ENCODE measurements at regions not wholly inside any gene's neighbourhood (a gene's known extent, or its start where the extent isn't known, plus 50 kb on each side); places are given as distances from the start of the nearest gene placed in this dataset.

DNA sequence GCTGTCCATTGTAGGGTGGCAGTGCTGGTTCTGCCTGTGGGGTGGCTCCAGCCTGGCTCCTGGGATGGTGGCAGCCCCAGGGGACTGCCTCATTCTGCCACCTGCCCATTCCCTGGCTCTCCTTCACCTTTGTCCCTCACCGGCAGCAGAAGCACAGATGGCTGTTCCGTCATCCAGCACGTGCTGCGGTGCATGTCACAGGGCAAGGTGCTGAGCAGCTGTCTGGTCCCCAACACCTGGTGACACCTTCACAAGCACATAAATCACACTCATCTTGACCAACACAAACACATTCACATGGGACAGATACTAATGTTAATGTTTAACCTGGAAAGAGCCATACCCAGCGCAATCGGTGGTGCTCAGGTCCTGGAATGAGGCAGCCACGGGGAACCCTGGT lies 126.8 kb downstream of the UQCRFS1 start:
- FAIRE-seq (no peak), ATAC-seq (peak in 1 of 2 experiments; percentile 41; a peak in 2 of 6 replicates), DNase-seq (ENCODE audit: low read depth in 1 of 2, low spot score in 1 of 2) (no peak)
- CTCF ChIA-PET: interaction anchor here (1.1 kb wide), 1 partner anchor 16 kb away, joined by 3 read pairs; no protein-coding TSS in a partner anchor
- no peak overlapping the region for H3K4me3 ChIP-seq
- H3K4me1 ChIP-seq: no peaks in the 10 kb centered on the region
- TF ChIP-seq HOXB13 (CRISPR knock-in tag; IDR thresholded peaks at IDR 0.05; ENCODE audit: low read depth) (no peak), ZC3H11A (IDR thresholded peaks at IDR 0.05) (no peak), NPAS2 (CRISPR knock-in tag; IDR thresholded peaks at IDR 0.05; ENCODE audit: borderline replicate concordance) (no peak), CEBPB (IDR thresholded peaks at IDR 0.05) (no peak), FOSL2 (IDR thresholded peaks at IDR 0.05) (no peak), FOSL2 (CRISPR knock-in tag; IDR thresholded peaks at IDR 0.05) (no peak), HOXA7 (CRISPR knock-in tag; IDR thresholded peaks at IDR 0.05) (no peak), CHD4 (IDR thresholded peaks at IDR 0.05; ENCODE audit: borderline replicate concordance) (no peak), CBX2 (IDR thresholded peaks at IDR 0.05; ENCODE audit: borderline replicate concordance, low read depth) (no peak), ESRRA (IDR thresholded peaks at IDR 0.05; ENCODE audit: borderline replicate concordance, low read length) (no peak), EHMT2 (IDR thresholded peaks at IDR 0.05; ENCODE audit: low read depth) (no peak), KDM1A (IDR thresholded peaks at IDR 0.05; ENCODE audit: low read depth) (no peak), NR3C1 (IDR thresholded peaks at IDR 0.05) (no peak), RNF2 (IDR thresholded peaks at IDR 0.05; ENCODE audit: borderline replicate concordance, low read depth) (no peak), HEYL (CRISPR knock-in tag; IDR thresholded peaks at IDR 0.05) (no peak), GATA3 (IDR thresholded peaks at IDR 0.05; ENCODE audit: borderline replicate concordance) (no peak)
- TF ChIP-seq, protein P1, sequence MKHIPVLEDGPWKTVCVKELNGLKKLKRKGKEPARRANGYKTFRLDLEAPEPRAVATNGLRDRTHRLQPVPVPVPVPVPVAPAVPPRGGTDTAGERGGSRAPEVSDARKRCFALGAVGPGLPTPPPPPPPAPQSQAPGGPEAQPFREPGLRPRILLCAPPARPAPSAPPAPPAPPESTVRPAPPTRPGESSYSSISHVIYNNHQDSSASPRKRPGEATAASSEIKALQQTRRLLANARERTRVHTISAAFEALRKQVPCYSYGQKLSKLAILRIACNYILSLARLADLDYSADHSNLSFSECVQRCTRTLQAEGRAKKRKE (CRISPR knock-in tag; IDR thresholded peaks at IDR 0.05; ENCODE audit: low read depth): no peak
- TF ChIP-seq, protein P2, sequence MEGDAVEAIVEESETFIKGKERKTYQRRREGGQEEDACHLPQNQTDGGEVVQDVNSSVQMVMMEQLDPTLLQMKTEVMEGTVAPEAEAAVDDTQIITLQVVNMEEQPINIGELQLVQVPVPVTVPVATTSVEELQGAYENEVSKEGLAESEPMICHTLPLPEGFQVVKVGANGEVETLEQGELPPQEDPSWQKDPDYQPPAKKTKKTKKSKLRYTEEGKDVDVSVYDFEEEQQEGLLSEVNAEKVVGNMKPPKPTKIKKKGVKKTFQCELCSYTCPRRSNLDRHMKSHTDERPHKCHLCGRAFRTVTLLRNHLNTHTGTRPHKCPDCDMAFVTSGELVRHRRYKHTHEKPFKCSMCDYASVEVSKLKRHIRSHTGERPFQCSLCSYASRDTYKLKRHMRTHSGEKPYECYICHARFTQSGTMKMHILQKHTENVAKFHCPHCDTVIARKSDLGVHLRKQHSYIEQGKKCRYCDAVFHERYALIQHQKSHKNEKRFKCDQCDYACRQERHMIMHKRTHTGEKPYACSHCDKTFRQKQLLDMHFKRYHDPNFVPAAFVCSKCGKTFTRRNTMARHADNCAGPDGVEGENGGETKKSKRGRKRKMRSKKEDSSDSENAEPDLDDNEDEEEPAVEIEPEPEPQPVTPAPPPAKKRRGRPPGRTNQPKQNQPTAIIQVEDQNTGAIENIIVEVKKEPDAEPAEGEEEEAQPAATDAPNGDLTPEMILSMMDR (IDR thresholded peaks at IDR 0.05): no peak
- TF ChIP-seq, protein P3, sequence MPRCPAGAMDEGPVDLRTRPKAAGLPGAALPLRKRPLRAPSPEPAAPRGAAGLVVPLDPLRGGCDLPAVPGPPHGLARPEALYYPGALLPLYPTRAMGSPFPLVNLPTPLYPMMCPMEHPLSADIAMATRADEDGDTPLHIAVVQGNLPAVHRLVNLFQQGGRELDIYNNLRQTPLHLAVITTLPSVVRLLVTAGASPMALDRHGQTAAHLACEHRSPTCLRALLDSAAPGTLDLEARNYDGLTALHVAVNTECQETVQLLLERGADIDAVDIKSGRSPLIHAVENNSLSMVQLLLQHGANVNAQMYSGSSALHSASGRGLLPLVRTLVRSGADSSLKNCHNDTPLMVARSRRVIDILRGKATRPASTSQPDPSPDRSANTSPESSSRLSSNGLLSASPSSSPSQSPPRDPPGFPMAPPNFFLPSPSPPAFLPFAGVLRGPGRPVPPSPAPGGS (IDR thresholded peaks at IDR 0.05): no peak
- POLR2A ChIA-PET: no interaction called here
- H3K4me2 ChIP-seq: no peak overlapping the region
- 57% methylated on average over 7 of the region's 7 CpGs for WGBS (ENCODE audit: missing lambda C conversion rate)
- no peak overlapping the region for H3K27ac ChIP-seq
- H3K9me3 ChIP-seq: no peaks in the 10 kb centered on the region

DNA sequence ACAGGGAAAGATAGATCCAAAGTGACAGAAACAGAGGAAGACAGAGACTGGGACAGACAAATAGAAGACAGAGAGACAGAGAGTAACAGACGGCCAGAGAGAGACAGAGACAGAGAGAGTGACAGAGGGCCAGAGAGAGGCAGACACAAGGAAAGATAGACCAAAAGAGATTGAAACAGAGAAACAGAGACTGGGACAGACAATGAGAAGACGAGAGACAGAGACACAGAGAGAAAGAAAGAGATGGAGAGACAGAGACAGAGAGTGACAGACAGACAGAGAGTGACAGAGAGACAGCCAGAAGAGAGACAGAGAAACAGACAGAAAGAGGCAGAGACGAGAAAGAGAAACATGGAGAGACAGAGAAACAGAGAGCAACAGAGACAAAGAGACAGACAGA lies 127.3 kb downstream of the UQCRFS1 start:
- no peak for DNase-seq (ENCODE audit: low read depth in 1 of 2, low spot score in 1 of 2)
- no peak for FAIRE-seq
- no peak overlapping the region for H3K4me3 ChIP-seq
- POLR2A ChIA-PET: no interaction called here
- no peak for ATAC-seq
- no peaks in the 10 kb centered on the region for H3K9me3 ChIP-seq
- H3K4me1 ChIP-seq: no peaks in the 10 kb centered on the region
- CTCF ChIA-PET: interaction anchor here (1.2 to 1.3 kb wide), 2 partner anchors 14 to 95 kb away, joined by 3 to 4 read pairs; no protein-coding TSS in a partner anchor
- TF ChIP-seq PHF8 (IDR thresholded peaks at IDR 0.05; ENCODE audit: borderline replicate concordance, low read depth): no peak
- TF ChIP-seq SMC3 (IDR thresholded peaks at IDR 0.05): no peak
- TF ChIP-seq RFX5 (IDR thresholded peaks at IDR 0.05): no peak
- no peak for TF ChIP-seq CEBPB (IDR thresholded peaks at IDR 0.05)
- TF ChIP-seq CBX2 (IDR thresholded peaks at IDR 0.05; ENCODE audit: borderline replicate concordance, low read depth): no peak
- TF ChIP-seq, protein P4, sequence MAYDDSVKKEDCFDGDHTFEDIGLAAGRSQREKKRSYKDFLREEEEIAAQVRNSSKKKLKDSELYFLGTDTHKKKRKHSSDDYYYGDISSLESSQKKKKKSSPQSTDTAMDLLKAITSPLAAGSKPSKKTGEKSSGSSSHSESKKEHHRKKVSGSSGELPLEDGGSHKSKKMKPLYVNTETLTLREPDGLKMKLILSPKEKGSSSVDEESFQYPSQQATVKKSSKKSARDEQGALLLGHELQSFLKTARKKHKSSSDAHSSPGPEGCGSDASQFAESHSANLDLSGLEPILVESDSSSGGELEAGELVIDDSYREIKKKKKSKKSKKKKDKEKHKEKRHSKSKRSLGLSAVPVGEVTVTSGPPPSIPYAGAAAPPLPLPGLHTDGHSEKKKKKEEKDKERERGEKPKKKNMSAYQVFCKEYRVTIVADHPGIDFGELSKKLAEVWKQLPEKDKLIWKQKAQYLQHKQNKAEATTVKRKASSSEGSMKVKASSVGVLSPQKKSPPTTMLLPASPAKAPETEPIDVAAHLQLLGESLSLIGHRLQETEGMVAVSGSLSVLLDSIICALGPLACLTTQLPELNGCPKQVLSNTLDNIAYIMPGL (CRISPR knock-in tag; IDR thresholded peaks at IDR 0.05; ENCODE audit: borderline replicate concordance): no peak
- no peak for TF ChIP-seq NPAS2 (CRISPR knock-in tag; IDR thresholded peaks at IDR 0.05; ENCODE audit: borderline replicate concordance)
- no peak for TF ChIP-seq TP53 (CRISPR knock-in tag; IDR thresholded peaks at IDR 0.05)
- TF ChIP-seq, protein P5, sequence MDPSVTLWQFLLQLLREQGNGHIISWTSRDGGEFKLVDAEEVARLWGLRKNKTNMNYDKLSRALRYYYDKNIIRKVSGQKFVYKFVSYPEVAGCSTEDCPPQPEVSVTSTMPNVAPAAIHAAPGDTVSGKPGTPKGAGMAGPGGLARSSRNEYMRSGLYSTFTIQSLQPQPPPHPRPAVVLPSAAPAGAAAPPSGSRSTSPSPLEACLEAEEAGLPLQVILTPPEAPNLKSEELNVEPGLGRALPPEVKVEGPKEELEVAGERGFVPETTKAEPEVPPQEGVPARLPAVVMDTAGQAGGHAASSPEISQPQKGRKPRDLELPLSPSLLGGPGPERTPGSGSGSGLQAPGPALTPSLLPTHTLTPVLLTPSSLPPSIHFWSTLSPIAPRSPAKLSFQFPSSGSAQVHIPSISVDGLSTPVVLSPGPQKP (IDR thresholded peaks at IDR 0.05; ENCODE audit: low read depth, low read length): no peak
- no peak for TF ChIP-seq ZNF302 (CRISPR knock-in tag; IDR thresholded peaks at IDR 0.05)
- no peak for TF ChIP-seq HEYL (CRISPR knock-in tag; IDR thresholded peaks at IDR 0.05)
- no peak for TF ChIP-seq FOSB (CRISPR knock-in tag; IDR thresholded peaks at IDR 0.05)
- no peak for TF ChIP-seq KDM5A (IDR thresholded peaks at IDR 0.05)
- TF ChIP-seq HOXB5 (CRISPR knock-in tag; IDR thresholded peaks at IDR 0.05): no peak
- TF ChIP-seq SREBF2 (IDR thresholded peaks at IDR 0.05): no peak
- no peak for TF ChIP-seq FOXS1 (CRISPR knock-in tag; IDR thresholded peaks at IDR 0.05)
- no peak for TF ChIP-seq ZC3H11A (IDR thresholded peaks at IDR 0.05)
- whole genome bisulfite sequencing (ENCODE audit: missing lambda C conversion rate): 9% methylated on average over 3 of the region's 3 CpGs
- no peak overlapping the region for H3K27ac ChIP-seq
- no peak overlapping the region for H3K4me2 ChIP-seq

Measured in A549 (cell line).